Thyroid gland (tissue), 4 donors: ENCODE measurements at regions not wholly inside any gene's neighbourhood (a gene's known extent, or its start where the extent isn't known, plus 50 kb on each side); places are given as distances from the start of the nearest gene placed in this dataset.

Experiments used
- DNase-seq, 2 donors: peaks; one replicate each; pipeline ENCODE4 v3.0.0-alpha.2; 2019
- H3K27ac ChIP-seq, 3 donors: fragments of 200-600 bp; sonication (generic); 1 replicate in 2 of 3; 2 replicates in 1 of 3; pipeline ENCODE4 v1.5.1; 2016 to 2019; ENCODE audit warnings: mild to moderate bottlenecking in 1 of 3, moderate library complexity in 1 of 3
- H3K27me3 ChIP-seq: fragments of 200-600 bp; sonication (generic); one replicate; pipeline ENCODE4 v1.5.1; 2019
- H3K36me3 ChIP-seq, 2 donors: fragments of 200-600 bp; sonication (generic); one replicate each; pipeline ENCODE4 v1.5.1; 2016 to 2019
- H3K4me1 ChIP-seq, 2 donors: fragments of 200-600 bp; sonication (generic); one replicate each; pipeline ENCODE4 v1.5.1; 2017 to 2019
- H3K4me3 ChIP-seq, 3 donors: fragments of 200-600 bp; sonication (generic); replicated peaks in 1 of 3; 1 replicate in 2 of 3; 2 replicates in 1 of 3; pipeline ENCODE4 v1.5.1; 2016; ENCODE audit warnings: mild to moderate bottlenecking in 1 of 3
- H3K9me3 ChIP-seq: fragments of 200-600 bp; sonication (generic); one replicate; pipeline ENCODE4 v1.5.1; 2017
- POLR2A ChIP-seq, 2 donors: fragments of 450-650 bp; IDR thresholded peaks; one replicate each; pipeline ENCODE4 v1.6.1; 2017; ENCODE audit warnings: antibody characterized with exemption in 2 of 2, mild to moderate bottlenecking in 2 of 2, moderate library complexity in 1 of 2
- WGBS, 2 donors: methylation state at CpG; one replicate each; pipeline ENCODE4 v1.1.5; 2017; 5-methylcytosine and 5-hydroxymethylcytosine counted together
- intact Hi-C: fragments of 100-400 bp; cut with DNase I; formaldehyde crosslinking; loops from one replicate; pipeline ENCODE4 v1.15.1; 2023
- TF ChIP-seq, protein P1 (sequence below), 6 experiments: fragments of 200-600 bp in 3 of 6; fragments of 450-650 bp in 3 of 6; sonication (generic) in 3 of 6; IDR thresholded peaks; one replicate each; pipeline ENCODE4 v1.5.1; 2016 to 2019; ENCODE audit warnings: antibody characterized with exemption in 6 of 6, mild to moderate bottlenecking in 2 of 6, inconsistent platforms in 1 of 6, moderate library complexity in 1 of 6

DNA sequence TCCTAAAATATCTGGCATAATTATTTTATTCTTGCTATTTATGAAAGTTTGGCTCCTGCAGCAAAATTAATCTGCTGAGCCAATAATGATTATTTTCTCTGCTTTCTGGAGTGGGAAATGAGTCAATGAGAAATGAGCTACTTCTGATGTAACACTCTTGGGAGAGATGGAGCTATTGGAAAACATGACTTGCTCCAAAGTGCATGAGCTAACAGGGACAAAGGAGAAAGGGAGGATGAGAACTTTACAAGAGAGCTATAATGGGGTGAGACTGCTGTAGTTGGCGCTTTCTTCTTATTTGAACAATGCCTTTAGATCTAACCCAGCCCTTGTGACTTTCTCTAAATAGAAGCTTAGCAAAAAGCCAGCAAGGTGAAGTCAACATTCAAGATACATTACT lies 615.1 kb downstream of the ANKRD50 start:
- no peaks in the 10 kb centered on the region for H3K36me3 ChIP-seq
- TF ChIP-seq, protein P1, sequence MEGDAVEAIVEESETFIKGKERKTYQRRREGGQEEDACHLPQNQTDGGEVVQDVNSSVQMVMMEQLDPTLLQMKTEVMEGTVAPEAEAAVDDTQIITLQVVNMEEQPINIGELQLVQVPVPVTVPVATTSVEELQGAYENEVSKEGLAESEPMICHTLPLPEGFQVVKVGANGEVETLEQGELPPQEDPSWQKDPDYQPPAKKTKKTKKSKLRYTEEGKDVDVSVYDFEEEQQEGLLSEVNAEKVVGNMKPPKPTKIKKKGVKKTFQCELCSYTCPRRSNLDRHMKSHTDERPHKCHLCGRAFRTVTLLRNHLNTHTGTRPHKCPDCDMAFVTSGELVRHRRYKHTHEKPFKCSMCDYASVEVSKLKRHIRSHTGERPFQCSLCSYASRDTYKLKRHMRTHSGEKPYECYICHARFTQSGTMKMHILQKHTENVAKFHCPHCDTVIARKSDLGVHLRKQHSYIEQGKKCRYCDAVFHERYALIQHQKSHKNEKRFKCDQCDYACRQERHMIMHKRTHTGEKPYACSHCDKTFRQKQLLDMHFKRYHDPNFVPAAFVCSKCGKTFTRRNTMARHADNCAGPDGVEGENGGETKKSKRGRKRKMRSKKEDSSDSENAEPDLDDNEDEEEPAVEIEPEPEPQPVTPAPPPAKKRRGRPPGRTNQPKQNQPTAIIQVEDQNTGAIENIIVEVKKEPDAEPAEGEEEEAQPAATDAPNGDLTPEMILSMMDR (IDR thresholded peaks at IDR 0.05): no peak
- TF ChIP-seq POLR2A (IDR thresholded peaks at IDR 0.05): no peak
- no peak overlapping the region for H3K4me3 ChIP-seq
- intact Hi-C loops: no loop called here
- no peak overlapping the region for H3K27ac ChIP-seq
- H3K9me3 ChIP-seq: no peaks in the 10 kb centered on the region
- H3K4me1 ChIP-seq: no peaks in the 10 kb centered on the region
- no peak for DNase-seq
- 90 to 100% methylated on average over 1 of the region's 1 CpG for WGBS, 2 donors
- no peaks in the 10 kb centered on the region for H3K27me3 ChIP-seq

GRCh38 chr4:124104101-124104500 lies 608.4 kb downstream of the ANKRD50 start:
- intact Hi-C loops: no loop called here
- Histone ChIP-seq H3K36me3 (no peaks in the 10 kb centered on the region), H3K4me1 (no peaks in the 10 kb centered on the region), H3K27me3 (no peaks in the 10 kb centered on the region), H3K9me3 (no peaks in the 10 kb centered on the region), H3K4me3 (no peak overlapping the region), H3K27ac (no peak overlapping the region)
- DNase-seq: no peak
- WGBS, 2 donors: 93 to 98% methylated on average over 3 of the region's 3 CpGs
- no peak for TF ChIP-seq POLR2A (IDR thresholded peaks at IDR 0.05)
- TF ChIP-seq, protein P1 (IDR thresholded peaks at IDR 0.05): no peak

DNA sequence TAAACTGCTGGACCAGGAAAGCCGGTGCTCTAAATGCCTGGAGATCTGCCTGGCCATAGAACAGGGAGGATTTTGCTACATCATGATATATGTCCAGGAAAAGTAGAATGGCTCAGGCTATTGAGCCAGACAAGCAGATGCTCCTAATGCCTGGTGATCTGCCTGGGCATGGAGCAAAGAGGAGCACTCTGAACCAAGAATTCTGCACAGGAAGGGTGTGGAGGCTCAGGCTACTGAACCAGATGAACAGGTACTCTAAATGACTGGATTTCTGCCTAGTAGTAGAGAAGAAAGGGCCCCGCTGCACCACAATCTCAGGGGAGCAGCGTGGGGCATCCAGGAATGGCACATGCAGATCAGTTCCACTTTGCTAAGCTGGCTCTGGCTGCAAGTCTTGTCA lies 607.9 kb downstream of the ANKRD50 start:
- Histone ChIP-seq H3K27me3 (no peaks in the 10 kb centered on the region), H3K9me3 (no peaks in the 10 kb centered on the region), H3K27ac (no peak overlapping the region), H3K4me3 (no peak overlapping the region), H3K4me1 (no peaks in the 10 kb centered on the region), H3K36me3 (no peaks in the 10 kb centered on the region)
- 94 to 97% methylated on average over 2 to 3 of the region's 3 CpGs for WGBS, 2 donors
- no peak for DNase-seq
- intact Hi-C loops: no loop called here
- no peak for TF ChIP-seq POLR2A (IDR thresholded peaks at IDR 0.05)
- TF ChIP-seq, protein P1 (IDR thresholded peaks at IDR 0.05): no peak

GRCh38 chr4:124105212-124105611 lies 607.3 kb downstream of the ANKRD50 start:
- WGBS, 2 donors: 57 to 80% methylated on average over 2 of the region's 2 CpGs
- Histone ChIP-seq H3K27ac (no peak overlapping the region), H3K36me3 (no peaks in the 10 kb centered on the region), H3K27me3 (no peaks in the 10 kb centered on the region), H3K9me3 (no peaks in the 10 kb centered on the region), H3K4me3 (no peak overlapping the region), H3K4me1 (no peaks in the 10 kb centered on the region)
- no peak for DNase-seq
- no peak for TF ChIP-seq POLR2A (IDR thresholded peaks at IDR 0.05)
- TF ChIP-seq, protein P1 (IDR thresholded peaks at IDR 0.05): no peak
- intact Hi-C loops: no loop called here

- TF ChIP-seq, protein P1 (IDR thresholded peaks at IDR 0.05): no peak
- TF ChIP-seq POLR2A (IDR thresholded peaks at IDR 0.05): no peak
- no peaks in the 10 kb centered on the region for H3K27me3 ChIP-seq
- no peak overlapping the region for H3K4me3 ChIP-seq
- H3K36me3 ChIP-seq: no peaks in the 10 kb centered on the region
- DNase-seq: no peak
- intact Hi-C loops: no loop called here
- no peaks in the 10 kb centered on the region for H3K9me3 ChIP-seq
- 73 to 78% methylated on average over 2 of the region's 2 CpGs for WGBS, 2 donors
- H3K4me1 ChIP-seq: no peaks in the 10 kb centered on the region
- H3K27ac ChIP-seq: no peak overlapping the region
Measured at GRCh38 chr4:124111411-124111810, 601.1 kb downstream of the ANKRD50 start.
